ENCODE measurements at regions not wholly inside any gene's neighbourhood (a gene's known extent, or its start where the extent isn't known, plus 50 kb on each side); places are given as distances from the start of the nearest gene placed in this dataset.
A peak's percentile ranks its signal among the peaks of the same experiment; 100 is the strongest.

DNA sequence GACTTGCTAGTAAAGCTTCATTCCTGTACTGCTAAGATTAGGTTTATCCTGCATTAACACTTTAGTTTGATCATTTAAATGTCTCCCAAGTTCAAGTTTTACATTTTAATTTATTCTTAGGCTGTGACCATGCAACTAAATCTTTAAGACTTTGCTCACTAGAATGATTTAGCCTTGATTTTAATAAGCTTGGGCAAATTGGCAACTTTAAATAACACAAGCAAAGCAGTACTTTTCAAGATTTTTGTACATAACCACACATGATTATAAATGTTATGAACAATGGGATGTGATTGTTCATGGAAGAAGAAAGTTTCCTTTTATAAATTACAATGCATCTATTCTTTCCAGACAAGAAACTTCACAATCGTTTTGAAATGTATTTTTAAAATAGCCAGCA is 948.0 kb upstream of the EPHA7 start:
- DNase-seq = peak; percentile 39

GRCh38 chr6:94362061-94362864 is 942.9 kb upstream of the EPHA7 start:
- no peak for DNase-seq

DNA sequence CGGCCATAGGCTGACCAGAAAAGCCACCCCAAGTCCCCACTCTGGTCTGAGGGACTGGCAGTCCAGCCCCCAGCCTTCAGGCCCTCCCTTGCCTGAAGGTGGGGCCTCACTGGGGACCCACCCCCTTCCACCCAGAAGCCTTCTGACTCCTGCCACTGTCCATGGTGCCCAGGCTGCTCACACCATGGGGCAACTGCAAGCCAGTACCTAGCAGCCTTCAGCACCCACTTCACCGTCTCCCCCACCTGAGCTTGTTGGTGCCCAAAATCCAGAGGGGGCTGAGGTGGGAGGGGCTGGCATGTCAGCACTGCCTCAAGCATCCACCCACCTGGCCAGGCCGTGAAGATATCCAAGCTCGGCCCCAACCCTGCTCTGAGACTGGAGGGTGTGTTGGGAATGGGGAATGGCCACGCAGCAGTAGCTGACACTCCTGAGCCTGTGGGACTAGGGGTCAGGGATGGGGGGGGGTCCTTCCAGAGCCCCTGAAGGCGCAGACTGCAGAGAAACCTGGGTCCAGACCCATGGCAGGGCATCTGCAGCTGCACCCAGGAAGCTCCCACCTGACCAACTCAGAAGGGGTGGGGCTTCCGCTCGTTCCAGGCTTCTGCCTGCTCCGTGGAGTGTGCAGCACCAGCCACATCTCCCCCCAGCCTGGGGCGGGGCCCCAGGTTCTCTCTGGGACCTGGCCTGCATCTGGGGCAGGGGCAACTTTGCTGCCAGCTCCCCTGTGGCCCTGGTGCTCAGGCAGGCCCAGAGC is 942.1 kb upstream of the EPHA7 start:
- no peak for DNase-seq

DNA sequence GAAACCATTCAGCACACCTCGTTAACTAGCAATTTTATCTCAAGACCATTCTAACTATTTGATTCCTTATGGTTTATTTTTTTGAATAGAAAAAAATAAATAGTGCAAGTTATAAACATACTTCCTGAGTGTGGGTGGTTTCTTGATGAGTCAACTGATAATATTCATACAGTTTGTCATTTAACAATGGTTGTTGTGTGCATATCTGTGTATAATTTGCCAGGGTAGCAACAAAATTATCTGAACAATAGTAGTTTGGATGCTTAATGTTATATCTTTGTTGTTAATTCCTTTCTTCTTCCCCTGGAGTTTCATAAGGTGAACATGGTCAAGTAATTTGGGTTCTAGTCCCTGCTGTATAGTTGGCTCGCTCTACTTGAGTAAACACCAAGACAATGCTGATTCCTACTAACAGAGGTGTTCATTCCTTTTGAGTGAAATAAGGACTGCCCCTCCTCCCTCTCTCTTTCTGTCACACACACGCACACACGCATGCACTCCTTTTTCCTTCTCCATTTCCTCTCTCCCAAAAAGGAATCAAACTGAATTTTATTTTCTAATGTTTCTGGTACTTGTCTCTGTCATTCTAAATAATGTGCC is 938.1 kb upstream of the EPHA7 start:
- no peak for DNase-seq

- no peak for DNase-seq
Measured at GRCh38 chr6:94350833-94351232, 931.5 kb upstream of the EPHA7 start.

DNA sequence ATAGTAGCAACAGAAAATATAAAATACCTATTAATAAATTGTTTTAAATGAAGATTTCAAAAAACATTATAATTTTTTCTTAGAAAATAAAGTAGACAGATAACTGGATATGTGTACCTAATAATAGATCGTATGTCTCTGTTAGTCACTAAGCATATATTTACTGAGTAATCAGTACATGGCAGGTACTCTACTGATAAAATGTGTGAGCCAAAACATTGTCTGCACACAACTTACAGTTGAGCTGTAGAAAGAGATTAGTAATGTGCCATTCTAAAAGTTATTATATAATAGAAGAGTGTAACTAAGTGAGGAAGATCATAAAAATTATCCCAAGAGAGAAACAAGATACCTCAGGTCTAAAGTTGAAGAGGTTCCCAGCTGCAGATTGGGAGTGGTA is 929.9 kb upstream of the EPHA7 start:
- DNase-seq = no peak

DNA sequence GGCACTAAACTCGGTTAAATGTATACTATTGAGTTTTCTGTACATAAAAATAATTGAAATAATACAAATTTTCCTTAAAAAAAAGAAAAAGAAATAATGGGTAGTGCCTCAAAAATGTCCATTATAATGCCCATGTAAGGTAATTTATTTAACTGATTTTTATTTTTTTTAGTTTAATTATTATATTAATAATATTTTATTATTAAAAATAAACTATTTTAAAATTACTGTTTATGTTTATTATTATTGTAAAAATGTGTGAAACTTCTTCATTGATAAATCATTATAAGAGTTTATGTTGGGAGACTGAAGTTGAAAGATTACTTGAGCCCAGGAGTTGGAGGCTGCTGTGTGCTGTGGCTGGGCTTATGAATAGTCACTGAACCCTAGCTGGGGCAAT is 925.5 kb upstream of the EPHA7 start:
- DNase-seq = no peak

- DNase-seq = no peak
Measured at GRCh38 chr6:94341173-94341572, 921.8 kb upstream of the EPHA7 start.

DNA sequence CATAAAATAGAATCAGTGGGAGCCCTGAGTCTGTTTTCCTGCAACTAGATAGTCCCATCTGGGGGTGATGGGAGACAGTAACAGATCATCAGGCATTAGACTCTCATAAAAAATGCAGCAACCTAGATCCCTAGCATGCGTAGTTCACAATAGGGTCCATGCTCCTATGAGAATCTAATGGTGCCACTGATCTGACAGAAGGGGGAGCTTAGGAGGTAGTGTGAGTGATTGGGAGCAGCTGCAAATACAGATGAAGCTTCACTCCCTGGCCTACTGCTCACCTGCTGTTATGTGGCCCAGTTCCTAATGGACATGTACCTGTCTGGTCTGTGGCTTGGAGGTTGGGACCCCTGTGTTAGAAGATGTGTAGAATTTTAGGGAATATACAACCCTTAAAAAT is 904.5 kb upstream of the EPHA7 start:
- no peak for DNase-seq

DNA sequence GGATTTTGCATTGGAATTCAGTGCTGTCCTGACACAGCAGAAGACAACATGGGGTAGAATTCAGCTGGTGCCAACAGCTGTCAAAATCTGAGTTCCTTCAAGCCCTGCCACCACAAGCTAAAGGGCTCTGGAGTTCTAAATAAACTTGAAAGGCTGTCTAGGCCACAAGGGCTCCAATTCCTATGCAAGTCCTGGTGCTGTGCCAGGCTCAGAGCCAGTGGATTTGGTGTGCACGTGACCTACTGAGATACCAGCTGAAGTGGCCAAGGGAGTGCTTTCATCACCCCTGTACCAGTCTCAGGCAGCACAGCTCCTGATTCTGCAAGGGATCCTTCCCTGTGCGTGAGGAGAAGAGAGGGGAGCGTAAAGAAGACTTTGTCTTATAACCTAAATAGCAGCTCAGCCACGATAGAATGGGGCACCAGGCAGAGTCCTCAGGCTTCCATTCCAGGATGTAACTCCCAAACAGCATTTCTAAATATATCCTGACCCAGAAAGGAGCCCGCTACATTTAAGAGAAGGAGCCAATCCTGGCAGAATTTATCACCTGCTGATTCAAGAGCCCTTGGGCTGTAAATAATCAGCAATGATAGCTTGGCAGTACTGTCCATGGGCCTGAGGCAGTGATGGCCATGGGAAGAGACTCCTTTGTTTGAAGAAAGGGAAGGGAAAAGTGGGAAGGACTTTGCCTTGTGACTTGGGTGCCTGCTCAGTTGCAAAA is 881.2 kb upstream of the EPHA7 start:
- DNase-seq = no peak

DNA sequence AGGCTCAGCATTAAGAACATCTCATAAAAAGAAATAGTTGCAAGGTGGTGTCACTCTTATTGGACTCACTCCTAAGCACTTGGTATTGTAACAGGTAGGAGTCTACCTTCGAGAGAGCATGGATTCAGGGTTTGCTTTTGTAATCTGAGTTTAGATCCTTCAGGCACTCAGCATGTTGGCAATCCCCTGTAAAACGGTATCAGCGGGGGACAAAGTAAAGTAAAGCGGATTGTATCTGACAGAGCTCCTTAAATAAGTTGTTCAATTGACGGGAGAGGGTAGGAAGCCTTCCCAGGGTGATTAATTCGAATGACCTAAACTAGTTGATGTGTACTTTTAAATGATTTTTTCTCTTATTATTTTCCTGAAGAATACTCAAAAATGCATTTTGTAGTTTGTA is 869.8 kb upstream of the EPHA7 start:
- no peak for DNase-seq

- no peak for DNase-seq
Measured at GRCh38 chr6:94278146-94278545, 858.8 kb upstream of the EPHA7 start.

DNA sequence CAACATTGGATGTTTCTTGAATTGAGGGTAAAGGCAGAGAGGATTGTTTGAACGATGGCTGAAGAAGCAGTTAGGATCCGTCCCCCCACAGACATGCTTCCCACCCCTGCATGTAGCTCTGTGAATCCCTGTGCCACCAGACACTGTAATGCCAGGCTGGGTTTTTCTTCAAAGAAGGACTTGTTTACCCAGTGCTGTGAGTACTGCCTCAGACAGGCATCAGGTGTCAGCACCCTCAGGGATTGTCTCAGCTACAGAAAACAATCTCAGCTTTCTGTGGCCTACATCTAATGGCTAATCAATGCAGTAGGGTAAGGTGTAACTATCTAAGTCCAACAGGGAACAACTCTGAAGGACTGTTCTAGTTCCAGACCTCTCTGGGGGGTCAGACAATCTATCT is 853.0 kb upstream of the EPHA7 start:
- DNase-seq = no peak

GRCh38 chr6:94270091-94270948 is 851.0 kb upstream of the EPHA7 start:
- DNase-seq = no peak

DNA sequence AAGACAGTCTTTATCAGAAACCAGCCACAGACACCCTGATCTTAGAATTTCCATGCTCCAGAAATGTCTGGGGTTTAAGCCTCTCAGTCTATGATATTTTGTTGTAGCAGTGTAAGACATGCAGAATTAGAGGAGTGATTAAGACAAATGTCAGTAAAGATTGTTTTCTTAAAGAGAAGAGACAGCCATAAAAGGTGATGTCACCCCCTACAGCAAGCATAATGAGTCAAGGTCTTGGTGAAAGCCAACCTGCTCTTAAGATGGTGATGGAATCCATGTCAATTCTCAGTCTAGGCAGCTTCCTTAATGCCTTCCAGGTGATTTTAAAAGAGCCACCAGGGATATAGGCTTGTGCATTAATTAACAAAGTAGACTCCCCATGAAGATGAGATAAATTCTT is 849.9 kb upstream of the EPHA7 start:
- DNase-seq = no peak

- no peak for DNase-seq
Measured at GRCh38 chr6:94260765-94261164, 841.4 kb upstream of the EPHA7 start.

GRCh38 chr6:94254689-94255088 is 835.3 kb upstream of the EPHA7 start:
- peak; percentile 35 for DNase-seq

DNA sequence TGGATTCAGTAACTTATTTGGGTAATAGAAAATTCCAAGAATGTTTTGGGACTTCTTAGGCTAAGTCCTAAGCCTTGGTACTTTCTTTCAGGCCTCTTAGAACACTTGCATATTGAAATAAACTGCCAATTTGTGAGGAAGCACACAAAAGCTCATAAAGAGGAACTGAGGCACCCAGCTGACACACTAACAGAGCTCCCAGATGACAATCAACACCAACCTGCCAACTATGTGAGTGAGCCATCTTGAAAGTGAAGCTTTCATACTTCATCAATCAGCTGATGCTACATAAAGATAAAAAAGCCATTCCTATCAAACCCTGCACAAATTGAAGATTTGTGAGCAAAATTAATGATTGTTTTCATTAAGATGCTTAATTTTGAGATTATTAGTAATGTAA is 832.5 kb upstream of the EPHA7 start:
- DNase-seq = no peak

DNA sequence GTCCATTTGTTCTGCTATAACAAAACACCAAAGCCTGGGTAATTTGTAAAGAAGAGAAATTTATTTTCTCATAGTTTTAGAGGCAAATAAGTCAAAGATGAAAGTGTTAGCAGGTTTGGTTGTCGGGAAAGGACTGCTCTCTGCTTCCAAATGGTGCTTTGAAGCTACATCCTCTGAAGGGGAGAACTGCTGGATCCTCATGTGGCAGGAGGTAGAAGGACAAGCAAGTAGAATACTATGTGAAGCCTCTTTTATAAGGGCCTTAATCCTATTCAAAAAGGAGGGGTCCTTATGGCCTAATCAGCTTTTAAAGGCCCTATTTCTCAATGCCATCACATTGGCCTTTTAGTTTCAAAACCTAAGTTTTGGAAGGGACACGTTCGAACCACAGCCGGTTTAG is 826.0 kb upstream of the EPHA7 start:
- DNase-seq = no peak

DNA sequence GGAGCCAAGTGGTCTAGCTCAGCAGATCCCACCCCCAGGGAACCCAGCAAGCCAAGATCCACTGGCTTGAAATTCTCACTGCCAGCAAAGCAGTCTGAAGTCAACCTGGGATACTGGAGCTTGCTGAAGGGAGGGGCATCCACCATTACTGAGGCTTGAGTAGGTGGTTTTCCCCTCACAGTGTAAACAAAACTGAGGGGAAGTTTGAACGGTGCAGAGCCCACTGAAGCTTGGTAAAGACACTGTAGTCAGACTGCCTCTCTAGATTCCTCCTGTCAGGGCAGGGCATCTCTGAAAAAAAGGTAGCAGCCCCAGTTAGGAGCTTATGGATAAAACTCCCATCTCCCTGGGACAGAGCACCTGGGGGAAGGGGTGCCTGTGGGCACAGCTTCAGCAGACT is 819.5 kb upstream of the EPHA7 start:
- DNase-seq = no peak

- DNase-seq = no peak
Measured at GRCh38 chr6:94227741-94228140, 808.4 kb upstream of the EPHA7 start.

GRCh38 chr6:94217836-94218235 is 798.5 kb upstream of the EPHA7 start:
- DNase-seq = no peak

All from midbrain (tissue), 1 donor.